Esophagus squamous epithelium (tissue), 4 donors: ENCODE measurements at regions not wholly inside any gene's neighbourhood (a gene's known extent, or its start where the extent isn't known, plus 50 kb on each side); places are given as distances from the start of the nearest gene placed in this dataset.

ENCODE experiments used
- CTCF ChIP-seq, 6 experiments: fragments of 450-650 bp in 4 of 6; fragments of 200-600 bp in 2 of 6; sonication (generic) in 2 of 6; IDR thresholded peaks; one replicate each; pipeline ENCODE4 v1.5.1; 2016 to 2019; ENCODE audit warnings: antibody characterized with exemption in 6 of 6, mild to moderate bottlenecking in 4 of 6, moderate library complexity in 4 of 6
- POLR2A ChIP-seq, 4 donors: fragments of 450-650 bp; IDR thresholded peaks; one replicate each; pipeline ENCODE4 v1.6.1; 2017; ENCODE audit warnings: antibody characterized with exemption in 4 of 4, mild to moderate bottlenecking in 4 of 4, moderate library complexity in 3 of 4

- no peak for TF ChIP-seq CTCF (IDR thresholded peaks at IDR 0.05)
- no peak for TF ChIP-seq POLR2A (IDR thresholded peaks at IDR 0.05)
These were observed 573.4 kb downstream of the ETV1 start for GRCh38 chr7:13416071-13416470.
